Left lung (tissue), 4 donors: ENCODE measurements at regions not wholly inside any gene's neighbourhood (a gene's known extent, or its start where the extent isn't known, plus 50 kb on each side); places are given as distances from the start of the nearest gene placed in this dataset.

Experiments
- ATAC-seq: fragments of 200-7000 bp; cut with Tn5 transposase; one replicate; pipeline ENCODE4 v1.9.1; 2020; ENCODE audit warnings: moderate library complexity
- DNase-seq, 4 donors: peaks; one replicate each; pipeline ENCODE4 v3.0.0-alpha.2; 2013 to 2020
- H3K27ac ChIP-seq, 2 donors: fragments of 200-600 bp; sonication (generic) in 1 of 2; one replicate each; pipeline versions ENCODE4 v1.5.0 to v1.8.0; 2020 to 2021
- H3K27me3 ChIP-seq, 2 donors: fragments of 200-600 bp; sonication (generic) in 1 of 2; one replicate each; pipeline versions ENCODE4 v1.5.0 to v1.8.0; 2020 to 2021
- H3K36me3 ChIP-seq, 2 donors: fragments of 200-600 bp; sonication (generic) in 1 of 2; one replicate each; pipeline versions ENCODE4 v1.5.0 to v1.8.0; 2020 to 2021
- H3K4me1 ChIP-seq, 2 donors: fragments of 200-600 bp; one replicate each; pipeline ENCODE4 v1.8.0; 2021
- H3K4me3 ChIP-seq, 2 donors: fragments of 200-600 bp; sonication (generic) in 1 of 2; one replicate each; pipeline versions ENCODE4 v1.5.0 to v1.8.0; 2020 to 2021; ENCODE audit warnings: mild to moderate bottlenecking in 1 of 2
- H3K9me3 ChIP-seq, 2 donors: fragments of 200-600 bp; sonication (generic) in 1 of 2; one replicate each; pipeline versions ENCODE4 v1.5.0 to v1.8.0; 2020 to 2021
- CTCF ChIP-seq, 2 donors: fragments of 200-600 bp; sonication (generic) in 1 of 2; IDR thresholded peaks; one replicate each; pipeline versions ENCODE4 v1.5.0 to v1.8.0; 2021; ENCODE audit warnings: antibody characterized with exemption in 2 of 2
- intact Hi-C, 2 donors: fragments of 100-400 bp; cut with DNase I; formaldehyde crosslinking; loops; one replicate each; pipeline versions ENCODE4 v1.11.2 to v1.14.2; 2022
- donor health status: DM: no; HTN: yes; CAD: no.
- donor health status: DM: no; HTN: no; CAD: no.

GRCh38 chr2:16409006-16409390 lies 256.6 kb downstream of the CYRIA start:
- H3K9me3 ChIP-seq = no peaks in the 10 kb centered on the region
- no peak for TF ChIP-seq CTCF (IDR thresholded peaks at IDR 0.05)
- intact Hi-C loops = no loop called here
- no peak overlapping the region for H3K27ac ChIP-seq
- H3K36me3 ChIP-seq = no peaks in the 10 kb centered on the region
- no peaks in the 10 kb centered on the region for H3K27me3 ChIP-seq
- H3K4me1 ChIP-seq = no peaks in the 10 kb centered on the region
- no peak for DNase-seq
- no peak overlapping the region for H3K4me3 ChIP-seq
- no peak for ATAC-seq

- ATAC-seq (no peak), DNase-seq (no peak)
- Histone ChIP-seq H3K9me3 (no peaks in the 10 kb centered on the region), H3K4me3 (no peak overlapping the region), H3K4me1 (no peaks in the 10 kb centered on the region), H3K27me3 (no peaks in the 10 kb centered on the region), H3K36me3 (no peaks in the 10 kb centered on the region), H3K27ac (no peak overlapping the region)
- TF ChIP-seq CTCF (IDR thresholded peaks at IDR 0.05) = no peak
- intact Hi-C loops = no loop called here
Measured at GRCh38 chr2:16408331-16409005, 257.2 kb downstream of the CYRIA start.

GRCh38 chr2:16407358-16407757 lies 258.3 kb downstream of the CYRIA start:
- Histone ChIP-seq H3K27ac (no peak overlapping the region), H3K4me1 (no peaks in the 10 kb centered on the region), H3K36me3 (no peaks in the 10 kb centered on the region), H3K27me3 (no peaks in the 10 kb centered on the region), H3K9me3 (no peaks in the 10 kb centered on the region), H3K4me3 (no peak overlapping the region)
- no peak for DNase-seq
- ATAC-seq = no peak
- intact Hi-C loops = no loop called here
- TF ChIP-seq CTCF (IDR thresholded peaks at IDR 0.05) = no peak

GRCh38 chr2:16406496-16407289 lies 258.9 kb downstream of the CYRIA start:
- intact Hi-C loops = no loop called here
- Histone ChIP-seq H3K4me3 (no peak overlapping the region), H3K27me3 (no peaks in the 10 kb centered on the region), H3K9me3 (no peaks in the 10 kb centered on the region), H3K27ac (no peak overlapping the region), H3K4me1 (no peaks in the 10 kb centered on the region), H3K36me3 (no peaks in the 10 kb centered on the region)
- no peak for ATAC-seq
- TF ChIP-seq CTCF (IDR thresholded peaks at IDR 0.05) = no peak
- no peak for DNase-seq

GRCh38 chr2:16405551-16405950 lies 260.1 kb downstream of the CYRIA start:
- Histone ChIP-seq H3K27me3 (no peaks in the 10 kb centered on the region), H3K4me3 (no peak overlapping the region), H3K9me3 (no peaks in the 10 kb centered on the region), H3K27ac (no peak overlapping the region), H3K4me1 (no peaks in the 10 kb centered on the region), H3K36me3 (no peaks in the 10 kb centered on the region)
- intact Hi-C loops = no loop called here
- no peak for ATAC-seq
- TF ChIP-seq CTCF (IDR thresholded peaks at IDR 0.05) = no peak
- DNase-seq = no peak
